ENCODE measurements at regions not wholly inside any gene's neighbourhood (a gene's known extent, or its start where the extent isn't known, plus 50 kb on each side); places are given as distances from the start of the nearest gene placed in this dataset.

DNA sequence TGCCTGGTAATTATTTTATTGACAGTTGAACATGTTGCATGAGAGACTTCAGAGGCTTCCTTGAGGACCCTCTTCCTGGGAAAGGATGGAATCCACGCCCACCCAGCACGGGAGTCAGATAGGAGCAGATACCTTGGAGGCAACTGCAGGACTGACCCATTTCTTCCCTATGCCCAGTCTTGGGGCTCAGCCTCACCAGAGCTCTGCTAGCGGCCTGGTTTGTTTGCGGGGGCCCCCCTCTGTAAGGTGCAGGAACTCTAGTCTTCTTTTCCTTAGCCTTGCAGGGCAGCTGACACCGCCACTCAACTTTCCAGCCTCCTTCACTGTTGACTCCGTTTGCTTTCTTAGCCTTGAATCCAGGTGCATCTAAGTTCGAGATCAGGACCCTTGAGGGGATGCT is 1032.8 kb downstream of the BRD1 start:
- no peaks in the 10 kb centered on the region for H3K27me3 ChIP-seq (ENCODE audit: insufficient read depth, low read length)
- H3K9me2 ChIP-seq (ENCODE audit: insufficient read depth) = no peaks in the 10 kb centered on the region
- no peaks in the 10 kb centered on the region for H3K4me1 ChIP-seq (ENCODE audit: control insufficient read depth in 1 of 2, insufficient read depth in 2 of 2, low read length in 2 of 2)
- no peak overlapping the region for H3K4me2 ChIP-seq (ENCODE audit: low read length)
- no peaks in the 10 kb centered on the region for H3K9me3 ChIP-seq (ENCODE audit: control insufficient read depth in 1 of 2, insufficient read depth in 1 of 2, low read depth in 1 of 2, low read length in 2 of 2)
- POLR2A ChIA-PET = no interaction called here
- ATAC-seq (no peak), DNase-seq (ENCODE audit: low read depth, low spot score) (no peak)
- no peak overlapping the region for H3K4me3 ChIP-seq (replicated peaks in 1 of 2; ENCODE audit: low read depth in 1 of 2, low read length in 2 of 2)
- H3K36me3 ChIP-seq (ENCODE audit: control insufficient read depth in 1 of 2, insufficient read depth in 2 of 2, low read length in 2 of 2) = no peaks in the 10 kb centered on the region
- TF ChIP-seq, protein P1, sequence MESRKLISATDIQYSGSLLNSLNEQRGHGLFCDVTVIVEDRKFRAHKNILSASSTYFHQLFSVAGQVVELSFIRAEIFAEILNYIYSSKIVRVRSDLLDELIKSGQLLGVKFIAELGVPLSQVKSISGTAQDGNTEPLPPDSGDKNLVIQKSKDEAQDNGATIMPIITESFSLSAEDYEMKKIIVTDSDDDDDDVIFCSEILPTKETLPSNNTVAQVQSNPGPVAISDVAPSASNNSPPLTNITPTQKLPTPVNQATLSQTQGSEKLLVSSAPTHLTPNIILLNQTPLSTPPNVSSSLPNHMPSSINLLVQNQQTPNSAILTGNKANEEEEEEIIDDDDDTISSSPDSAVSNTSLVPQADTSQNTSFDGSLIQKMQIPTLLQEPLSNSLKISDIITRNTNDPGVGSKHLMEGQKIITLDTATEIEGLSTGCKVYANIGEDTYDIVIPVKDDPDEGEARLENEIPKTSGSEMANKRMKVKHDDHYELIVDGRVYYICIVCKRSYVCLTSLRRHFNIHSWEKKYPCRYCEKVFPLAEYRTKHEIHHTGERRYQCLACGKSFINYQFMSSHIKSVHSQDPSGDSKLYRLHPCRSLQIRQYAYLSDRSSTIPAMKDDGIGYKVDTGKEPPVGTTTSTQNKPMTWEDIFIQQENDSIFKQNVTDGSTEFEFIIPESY (IDR thresholded peaks at IDR 0.05; ENCODE audit: extremely low read depth, insufficient replicate concordance, low read length) = no peak
- TF ChIP-seq SRF (IDR thresholded peaks at IDR 0.05; ENCODE audit: low read depth) (no peak), SP1 (IDR thresholded peaks at IDR 0.05; ENCODE audit: low read depth) (no peak)
- H3K27ac ChIP-seq (ENCODE audit: low read depth, low read length) = no peak overlapping the region
- no peaks in the 10 kb centered on the region for H4K20me1 ChIP-seq (ENCODE audit: insufficient read depth)
- BruUV-seq (replicated peaks) = no TSS peak
- no peak overlapping the region for H3K9ac ChIP-seq (ENCODE audit: low read length)
- CTCF ChIA-PET = no interaction called here
- RAD21 ChIA-PET (ENCODE audit: low non-redundant PET in 1 of 2, low total read pairs in 2 of 2, uncharacterized antibody in 2 of 2, unreplicated experiment in 2 of 2) = no interaction called here
- H2AFZ ChIP-seq (ENCODE audit: low read depth, low read length, poor library complexity, severe bottlenecking) = no peak overlapping the region
- no peaks in the 10 kb centered on the region for H3K79me2 ChIP-seq (ENCODE audit: insufficient read depth, low read length)
- intact Hi-C loops (cut with micrococcal nuclease) = no loop called here

DNA sequence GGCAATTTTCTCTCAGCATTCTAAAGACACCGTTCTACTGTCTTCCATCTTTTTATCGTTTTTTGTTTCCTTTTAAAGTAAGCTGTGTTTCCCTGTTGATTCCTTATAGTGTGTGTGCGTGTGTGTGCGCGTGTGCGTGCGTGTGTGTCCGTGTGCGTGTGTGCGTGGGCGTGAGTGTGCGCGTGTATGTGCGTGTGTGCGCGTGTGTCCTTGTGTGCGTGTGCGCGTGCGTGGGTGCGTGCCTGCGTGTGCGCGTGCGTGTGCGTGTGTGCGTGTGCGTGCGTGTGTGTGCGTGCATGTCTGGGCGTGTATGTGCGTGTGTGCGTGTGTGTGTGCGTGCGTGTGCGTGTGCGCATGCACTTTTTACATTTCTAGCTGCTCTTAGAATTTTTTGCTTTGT is 1033.7 kb downstream of the BRD1 start:
- no peak overlapping the region for H3K9ac ChIP-seq (ENCODE audit: low read length)
- no peak overlapping the region for H3K4me3 ChIP-seq (replicated peaks in 1 of 2; ENCODE audit: low read depth in 1 of 2, low read length in 2 of 2)
- POLR2A ChIA-PET = no interaction called here
- RAD21 ChIA-PET (ENCODE audit: low non-redundant PET in 1 of 2, low total read pairs in 2 of 2, uncharacterized antibody in 2 of 2, unreplicated experiment in 2 of 2) = no interaction called here
- TF ChIP-seq, protein P2, sequence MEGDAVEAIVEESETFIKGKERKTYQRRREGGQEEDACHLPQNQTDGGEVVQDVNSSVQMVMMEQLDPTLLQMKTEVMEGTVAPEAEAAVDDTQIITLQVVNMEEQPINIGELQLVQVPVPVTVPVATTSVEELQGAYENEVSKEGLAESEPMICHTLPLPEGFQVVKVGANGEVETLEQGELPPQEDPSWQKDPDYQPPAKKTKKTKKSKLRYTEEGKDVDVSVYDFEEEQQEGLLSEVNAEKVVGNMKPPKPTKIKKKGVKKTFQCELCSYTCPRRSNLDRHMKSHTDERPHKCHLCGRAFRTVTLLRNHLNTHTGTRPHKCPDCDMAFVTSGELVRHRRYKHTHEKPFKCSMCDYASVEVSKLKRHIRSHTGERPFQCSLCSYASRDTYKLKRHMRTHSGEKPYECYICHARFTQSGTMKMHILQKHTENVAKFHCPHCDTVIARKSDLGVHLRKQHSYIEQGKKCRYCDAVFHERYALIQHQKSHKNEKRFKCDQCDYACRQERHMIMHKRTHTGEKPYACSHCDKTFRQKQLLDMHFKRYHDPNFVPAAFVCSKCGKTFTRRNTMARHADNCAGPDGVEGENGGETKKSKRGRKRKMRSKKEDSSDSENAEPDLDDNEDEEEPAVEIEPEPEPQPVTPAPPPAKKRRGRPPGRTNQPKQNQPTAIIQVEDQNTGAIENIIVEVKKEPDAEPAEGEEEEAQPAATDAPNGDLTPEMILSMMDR (IDR thresholded peaks at IDR 0.05 in 2 of 3, conservative IDR thresholded peaks at IDR 0.05 in 1 of 3; ENCODE audit: borderline replicate concordance in 1 of 3, insufficient read depth in 1 of 3, low read depth in 2 of 3, low read length in 2 of 3) = no peak
- no peak for TF ChIP-seq POLR2AphosphoS5 (IDR thresholded peaks at IDR 0.05; ENCODE audit: low read depth, low read length)
- TF ChIP-seq, protein P1 (IDR thresholded peaks at IDR 0.05; ENCODE audit: extremely low read depth, insufficient replicate concordance, low read length) = no peak
- DNase-seq (ENCODE audit: low read depth, low spot score) = no peak
- no peaks in the 10 kb centered on the region for H3K36me3 ChIP-seq (ENCODE audit: control insufficient read depth in 1 of 2, insufficient read depth in 2 of 2, low read length in 2 of 2)
- intact Hi-C loops (cut with micrococcal nuclease) = no loop called here
- H3K9me3 ChIP-seq (ENCODE audit: control insufficient read depth in 1 of 2, insufficient read depth in 1 of 2, low read depth in 1 of 2, low read length in 2 of 2) = no peaks in the 10 kb centered on the region
- CTCF ChIA-PET = no interaction called here
- no peak overlapping the region for H2AFZ ChIP-seq (ENCODE audit: low read depth, low read length, poor library complexity, severe bottlenecking)
- H3K27me3 ChIP-seq (ENCODE audit: insufficient read depth, low read length) = no peaks in the 10 kb centered on the region
- no peaks in the 10 kb centered on the region for H3K9me2 ChIP-seq (ENCODE audit: insufficient read depth)
- H4K20me1 ChIP-seq (ENCODE audit: insufficient read depth) = no peaks in the 10 kb centered on the region
- ATAC-seq = no peak
- no TSS peak for BruUV-seq (replicated peaks)
- H3K4me1 ChIP-seq (ENCODE audit: control insufficient read depth in 1 of 2, insufficient read depth in 2 of 2, low read length in 2 of 2) = no peaks in the 10 kb centered on the region
- no peaks in the 10 kb centered on the region for H3K79me2 ChIP-seq (ENCODE audit: insufficient read depth, low read length)
- H3K27ac ChIP-seq (ENCODE audit: low read depth, low read length) = no peak overlapping the region
- no peak overlapping the region for H3K4me2 ChIP-seq (ENCODE audit: low read length)
